H1 (cell line): ENCODE measurements at regions not wholly inside any gene's neighbourhood (a gene's known extent, or its start where the extent isn't known, plus 50 kb on each side); places are given as distances from the start of the nearest gene placed in this dataset.

Experiments
- CTCF ChIA-PET: fragments of 300-600 bp; sonication (Branson Sonifier 250); formaldehyde crosslinking; loops from one replicate; lab custom pipeline; 2021; ENCODE audit not compliant: partially characterized antibody; lab: Charles Lee
- POLR2A ChIA-PET: fragments of 300-600 bp; sonication (Branson Sonifier 250); formaldehyde crosslinking; loops from one replicate; lab custom pipeline; 2021; ENCODE audit warnings: inconsistent platforms; ENCODE audit not compliant: partially characterized antibody; lab: Charles Lee
- DNase-seq, 2 experiments: peaks; one replicate each; pipeline versions ENCODE4 v3.0.0 to v3.0.0-alpha.2; 2010 to 2022; ENCODE audit warnings: low spot score in 2 of 2, low read depth in 1 of 2, mixed read lengths in 1 of 2
- FAIRE-seq: peaks from 2 replicates; lab custom pipeline; 2011; peaks lifted over from hg19 to GRCh38; lab: Jason Lieb, UNC
- H2AFZ ChIP-seq: 2 replicates; pipeline ENCODE4 v1.8.1; 2012; ENCODE audit warnings: low read length, inconsistent platforms
- H2AK5ac ChIP-seq: 2 replicates; pipeline ENCODE4 v1.6.1; 2013; ENCODE audit warnings: low read depth, low read length
- H2BK120ac ChIP-seq: replicated peaks from 2 replicates; pipeline ENCODE3; 2013; ENCODE audit warnings: low read depth, low read length, inconsistent platforms
- H2BK12ac ChIP-seq: 2 replicates; pipeline ENCODE4 v1.6.1; 2013; ENCODE audit warnings: low read depth, low read length
- H2BK15ac ChIP-seq: 2 replicates; pipeline ENCODE4 v1.6.1; 2013; ENCODE audit warnings: low read length
- H2BK20ac ChIP-seq: 2 replicates; pipeline ENCODE4 v1.6.1; 2013; ENCODE audit warnings: low read length
- H2BK5ac ChIP-seq: 2 replicates; pipeline ENCODE4 v1.6.1; 2013; ENCODE audit warnings: low read depth, low read length
- H3K14ac ChIP-seq: 2 replicates; pipeline ENCODE4 v1.6.1; 2013; ENCODE audit warnings: inconsistent platforms; ENCODE audit not compliant: insufficient read length
- H3K18ac ChIP-seq: 2 replicates; pipeline ENCODE4 v1.6.1; 2013; ENCODE audit warnings: low read length; ENCODE audit errors: extremely low read depth
- H3K23ac ChIP-seq: 2 replicates; pipeline ENCODE4 v1.6.1; 2013; ENCODE audit warnings: inconsistent platforms; ENCODE audit not compliant: insufficient read length
- H3K23me2 ChIP-seq: 2 replicates; pipeline ENCODE4 v1.6.1; 2013; ENCODE audit warnings: low read depth, low read length
- H3K27ac ChIP-seq: 2 replicates; pipeline ENCODE4 v1.6.1; 2011; ENCODE audit warnings: low read depth, low read length, inconsistent platforms
- H3K27me3 ChIP-seq, 4 experiments: replicated peaks in 1 of 4; 1 replicate in 1 of 4; 2 replicates in 3 of 4; pipeline versions ENCODE4 v1.6.1 to v1.8.1; 2011 to 2013; ENCODE audit warnings: low read length in 3 of 4, mild to moderate bottlenecking in 3 of 4, inconsistent platforms in 2 of 4, mixed read lengths in 2 of 4, moderate library complexity in 1 of 4; ENCODE audit not compliant: control insufficient read depth in 3 of 4, insufficient read depth in 3 of 4; ENCODE audit errors: extremely low read depth in 1 of 4
- H3K36me3 ChIP-seq, 4 experiments: 2 replicates each; pipeline versions ENCODE4 v1.6.1 to v1.8.1; 2011 to 2013; ENCODE audit warnings: mild to moderate bottlenecking in 4 of 4, low read length in 3 of 4, moderate library complexity in 2 of 4, control low read depth in 1 of 4, inconsistent platforms in 1 of 4; ENCODE audit not compliant: insufficient read depth in 4 of 4, control insufficient read depth in 2 of 4
- H3K4ac ChIP-seq: replicated peaks from 2 replicates; pipeline ENCODE3; 2013; ENCODE audit warnings: low read length, low read depth, mixed read lengths, inconsistent platforms; ENCODE audit not compliant: insufficient read length
- H3K4me1 ChIP-seq, 4 experiments: replicated peaks in 1 of 4; 1 replicate in 1 of 4; 2 replicates in 3 of 4; pipeline versions ENCODE4 v1.6.1 to v1.8.1; 2011 to 2013; ENCODE audit warnings: low read length in 3 of 4, inconsistent platforms in 2 of 4, mixed read lengths in 1 of 4; ENCODE audit not compliant: insufficient read depth in 4 of 4, control insufficient read depth in 3 of 4
- H3K4me2 ChIP-seq, 2 experiments: 2 replicates each; pipeline versions ENCODE4 v1.6.1 to v1.8.1; 2011 to 2013; ENCODE audit warnings: low read depth in 2 of 2, low read length in 2 of 2, control low read depth in 1 of 2, inconsistent platforms in 1 of 2, mild to moderate bottlenecking in 1 of 2; ENCODE audit not compliant: insufficient read depth in 1 of 2
- H3K4me3 ChIP-seq, 4 experiments: fragments of 200-600, 300-600 bp in 1 of 4; sonication (generic), shearing (Covaris generic), sonication (Bioruptor Twin) in 1 of 4; 2 replicates each; pipeline versions ENCODE4 v1.5.1 to v1.8.1; 2011 to 2016; ENCODE audit warnings: low read length in 4 of 4, low read depth in 3 of 4, control low read depth in 2 of 4, inconsistent platforms in 2 of 4, mild to moderate bottlenecking in 2 of 4, mixed read lengths in 1 of 4, moderate library complexity in 1 of 4; ENCODE audit not compliant: insufficient read depth in 2 of 4; ENCODE audit errors: extremely low read depth in 1 of 4
- H3K56ac ChIP-seq: replicated peaks from 2 replicates; pipeline ENCODE3; 2013; ENCODE audit warnings: low read depth, mild to moderate bottlenecking, mixed read lengths, low read length, inconsistent platforms; ENCODE audit not compliant: insufficient read length
- H3K79me1 ChIP-seq: 2 replicates; pipeline ENCODE4 v1.6.1; 2013; ENCODE audit warnings: low read depth, low read length, control low read depth
- H3K79me2 ChIP-seq, 2 experiments: 2 replicates each; pipeline versions ENCODE4 v1.6.1 to v1.8.1; 2012 to 2013; ENCODE audit warnings: low read length in 2 of 2, mild to moderate bottlenecking in 2 of 2, inconsistent platforms in 1 of 2; ENCODE audit not compliant: insufficient read depth in 2 of 2, control insufficient read depth in 1 of 2
- H3K9ac ChIP-seq, 4 experiments: replicated peaks in 1 of 4; 1 replicate in 1 of 4; 2 replicates in 3 of 4; pipeline versions ENCODE4 v1.6.1 to v1.8.1; 2011 to 2013; ENCODE audit warnings: low read depth in 3 of 4, low read length in 3 of 4, control low read depth in 2 of 4, mild to moderate bottlenecking in 2 of 4, moderate library complexity in 2 of 4, inconsistent platforms in 1 of 4; ENCODE audit errors: extremely low read depth in 1 of 4
- H3K9me3 ChIP-seq, 2 experiments: 2 replicates each; pipeline versions ENCODE4 v1.6.1 to v1.8.1; 2012 to 2013; ENCODE audit warnings: mild to moderate bottlenecking in 2 of 2, moderate library complexity in 2 of 2, control low read depth in 1 of 2, inconsistent platforms in 1 of 2, low read depth in 1 of 2, low read length in 1 of 2, mixed read lengths in 1 of 2; ENCODE audit not compliant: insufficient read depth in 2 of 2
- H4K20me1 ChIP-seq, 2 experiments: replicated peaks in 1 of 2; 2 replicates each; pipeline versions ENCODE3 to v1.8.1; 2011 to 2013; ENCODE audit warnings: inconsistent platforms in 2 of 2, low read length in 2 of 2, mild to moderate bottlenecking in 1 of 2; ENCODE audit not compliant: insufficient read depth in 2 of 2, control insufficient read depth in 1 of 2
- H4K5ac ChIP-seq: 2 replicates; pipeline ENCODE4 v1.6.1; 2013; ENCODE audit warnings: low read length, low read depth, mixed read lengths, inconsistent platforms; ENCODE audit not compliant: insufficient read length
- H4K8ac ChIP-seq: 2 replicates; pipeline ENCODE4 v1.8.0; 2013; ENCODE audit warnings: mild to moderate bottlenecking, moderate library complexity, low read length, inconsistent platforms; ENCODE audit not compliant: insufficient read depth; ENCODE audit errors: extremely low read depth
- H4K91ac ChIP-seq: replicated peaks from 2 replicates; pipeline ENCODE3; 2013; ENCODE audit warnings: low read length, mixed read lengths, inconsistent platforms; ENCODE audit not compliant: insufficient read length
- EP300 ChIP-seq, 2 experiments: IDR thresholded peaks; 1 replicate in 1 of 2; 2 replicates in 1 of 2; pipeline ENCODE4 v1.6.1; 2011 to 2012; ENCODE audit warnings: low read depth in 2 of 2, low read length in 2 of 2, mild to moderate bottlenecking in 2 of 2, borderline replicate concordance in 1 of 2, inconsistent platforms in 1 of 2, moderate library complexity in 1 of 2
- FOSL1 ChIP-seq: IDR thresholded peaks from 2 replicates; pipeline ENCODE4 v1.6.1; 2011; ENCODE audit warnings: mild to moderate bottlenecking, low read depth, low read length, moderate library complexity; ENCODE audit not compliant: insufficient read depth
- GTF2F1 ChIP-seq: IDR thresholded peaks from 2 replicates; pipeline ENCODE4 v1.6.1; 2012; ENCODE audit warnings: low read depth, low read length, improper control_type of control experiment, borderline replicate concordance
- KDM1A ChIP-seq: fragments of 200-600, 300-600 bp; sonication (generic); IDR thresholded peaks from 2 replicates; pipeline ENCODE4 v1.7.1; 2016; ENCODE audit warnings: mild to moderate bottlenecking, low read length, borderline replicate concordance
- KDM4A ChIP-seq: IDR thresholded peaks from one replicate; pipeline ENCODE4 v1.7.1; 2012; ENCODE audit warnings: low read depth, mild to moderate bottlenecking, moderate library complexity, low read length, inconsistent platforms; ENCODE audit not compliant: severe bottlenecking
- POLR2A ChIP-seq, 2 experiments: IDR thresholded peaks; 1 replicate in 1 of 2; 2 replicates in 1 of 2; pipeline ENCODE4 v1.6.1; 2011; ENCODE audit warnings: low read depth in 2 of 2, low read length in 2 of 2, mild to moderate bottlenecking in 2 of 2; ENCODE audit errors: control extremely low read depth in 1 of 2
- SIRT6 ChIP-seq: IDR thresholded peaks from one replicate; pipeline ENCODE4 v1.7.1; 2012; ENCODE audit warnings: low read length, inconsistent platforms
- YY1 ChIP-seq: IDR thresholded peaks from 2 replicates; pipeline ENCODE4 v1.6.1; 2011; ENCODE audit warnings: low read depth, mild to moderate bottlenecking, low read length
- WGBS, 2 experiments: shearing (Covaris generic) in 1 of 2; methylation state at CpG; one replicate each; pipeline versions ENCODE4 v1.1.6 to v1.1.7; 2013 to 2015; ENCODE audit warnings: low lambda C conversion rate in 2 of 2, mixed read lengths in 2 of 2, inconsistent platforms in 1 of 2, low coverage in 1 of 2, missing lambda C conversion rate in 1 of 2; ENCODE audit not compliant: insufficient replicate concordance in 2 of 2, insufficient coverage in 1 of 2, insufficient read length in 1 of 2; ENCODE audit errors: extremely low coverage in 1 of 2, missing lambda C conversion rate in 1 of 2; 5-methylcytosine and 5-hydroxymethylcytosine counted together

DNA sequence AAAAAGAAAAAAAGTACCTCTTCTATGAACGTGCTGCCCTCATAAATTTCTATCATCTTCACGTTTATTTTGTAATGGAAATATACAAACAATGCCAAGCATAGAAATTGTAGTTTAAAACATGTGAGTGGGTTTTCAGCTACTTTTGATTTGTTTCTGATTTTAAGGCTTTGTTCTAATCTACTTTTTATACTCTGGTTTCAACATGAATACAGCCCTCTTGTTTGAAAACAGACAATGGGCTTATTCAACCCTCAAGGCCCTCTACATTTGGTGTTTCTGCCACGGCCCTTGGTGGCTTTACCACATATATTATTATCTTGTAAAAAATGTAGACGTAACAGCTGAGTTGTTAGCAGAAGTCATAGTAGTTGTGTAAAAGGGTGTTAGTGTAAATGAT lies 153.9 kb downstream of the SOX4 start:
- Histone ChIP-seq H3K9me3 (no peaks in the 10 kb centered on the region), H3K27ac (no peak overlapping the region), H3K4ac (peak overlapping the region; percentile 87), H3K27me3 (no peaks in the 10 kb centered on the region), H2BK120ac (no peak overlapping the region), H3K79me1 (peaks cover 4% of the 10 kb centered on the region), H2AFZ (no peak overlapping the region), H2AK5ac (no peak overlapping the region), H3K18ac (peak overlapping the region; percentile 9; the same call in 1 of the 2 replicates), H3K23ac (no peak overlapping the region), H2BK5ac (peak overlapping the region; percentile 41; the same call in 1 of the 2 replicates), H2BK15ac (no peak overlapping the region), H3K4me3 (no peak overlapping the region), H3K23me2 (no peaks in the 10 kb centered on the region), H3K56ac (no peak overlapping the region), H4K5ac (no peak overlapping the region), H2BK12ac (no peak overlapping the region), H3K14ac (no peak overlapping the region), H2BK20ac (peak overlapping the region; percentile 40; the same call in 1 of the 2 replicates), H4K91ac (no peak overlapping the region), H3K36me3 (peaks cover 0 to 3% (median 0%) of the 10 kb centered on the region in 4 experiments; a peak in 1 of 8 replicates), H3K79me2 (peaks cover 16 to 96% of the 10 kb centered on the region in 2 experiments), H3K9ac (no peak overlapping the region), H4K20me1 (peaks cover 0 to 5% of the 10 kb centered on the region in 2 experiments), H4K8ac (no peak overlapping the region), H3K4me2 (peak overlapping the region in 1 of 2 experiments; percentile 51; a peak in 1 of 4 replicates), H3K4me1 (peaks cover 3 to 43% (median 20%) of the 10 kb centered on the region in 4 experiments)
- ChIA-PET POLR2A (interaction anchor here (1.2 to 2.5 kb wide), 3 partner anchors 12 to 153 kb away, joined by 3 to 6 read pairs (median 6); no protein-coding TSS in a partner anchor), CTCF (interaction anchor here (0.7 to 0.8 kb wide), 3 partner anchors 10 to 80 kb away, joined by 3 read pairs; no protein-coding TSS in a partner anchor)
- 77% methylated on average over 4 of the region's 4 CpGs; no CpG with 5 or more reads in 1 of the 2 experiments for WGBS, 2 experiments
- DNase-seq, result no peak
- FAIRE-seq, result no peak
- TF ChIP-seq GTF2F1, result no peak
- no peak for TF ChIP-seq POLR2A (IDR thresholded peaks at IDR 0.05; ENCODE audit: control extremely low read depth in 1 of 2, low read depth in 2 of 2, low read length in 2 of 2)
- TF ChIP-seq SIRT6, result no peak
- no peak for TF ChIP-seq KDM1A
- TF ChIP-seq FOSL1, result no peak
- no peak for TF ChIP-seq EP300 (IDR thresholded peaks at IDR 0.05; ENCODE audit: borderline replicate concordance in 1 of 2, low read depth in 2 of 2, low read length in 2 of 2)
- no peak for TF ChIP-seq YY1
- TF ChIP-seq KDM4A, result no peak
